HG02884 (cell line): ENCODE measurements at regions not wholly inside any gene's neighbourhood (a gene's known extent, or its start where the extent isn't known, plus 50 kb on each side); places are given as distances from the start of the nearest gene placed in this dataset.
"Not testable (repeated sequence)": the region's sequence is repeated elsewhere in the genome, so short reads cannot be mapped to it uniquely, and the experiment has no call there.

Source experiments
- ATAC-seq: cut with Tn5 transposase; IDR thresholded peaks from one replicate; pipeline ENCODE4 v1.9.1; 2021; ENCODE audit warnings: mild to moderate bottlenecking, moderate library complexity; ENCODE audit not compliant: unreplicated experiment

DNA sequence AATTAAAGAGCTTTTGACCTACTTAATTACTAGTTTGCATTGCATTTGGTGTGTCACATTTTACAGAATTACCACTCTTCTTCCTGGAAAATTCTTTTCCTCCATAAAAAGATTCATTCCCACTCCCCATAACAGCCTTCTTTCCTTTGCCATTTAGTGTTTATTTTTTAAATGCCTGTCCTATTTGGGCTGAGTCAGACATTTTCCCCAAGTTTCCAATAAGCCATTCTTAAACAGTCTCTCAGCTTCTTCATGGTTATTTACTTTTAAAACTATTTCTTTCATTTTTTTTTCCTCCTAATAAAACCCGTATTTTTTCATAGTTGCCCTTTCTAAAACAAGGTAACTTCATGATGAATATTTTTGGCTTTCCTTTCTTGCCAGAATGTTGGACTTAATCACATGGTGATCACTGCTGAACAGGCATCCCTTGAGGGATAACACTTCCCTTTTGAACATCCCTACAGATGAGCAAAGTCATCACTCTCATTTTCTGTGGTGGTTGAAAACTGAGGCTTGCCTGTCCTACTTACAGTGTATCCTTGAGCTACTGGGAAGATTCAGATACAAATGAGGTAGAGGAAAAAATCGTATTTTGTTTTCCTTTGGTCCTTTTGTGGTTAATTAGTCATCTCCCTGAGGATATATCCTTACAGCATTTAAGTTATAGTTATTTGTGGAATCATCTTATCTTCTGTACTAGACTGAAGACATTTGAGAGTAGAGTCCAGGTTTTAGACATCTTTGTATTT lies 520.5 kb upstream of the NR3C2 start:
- ATAC-seq, result no peak

DNA sequence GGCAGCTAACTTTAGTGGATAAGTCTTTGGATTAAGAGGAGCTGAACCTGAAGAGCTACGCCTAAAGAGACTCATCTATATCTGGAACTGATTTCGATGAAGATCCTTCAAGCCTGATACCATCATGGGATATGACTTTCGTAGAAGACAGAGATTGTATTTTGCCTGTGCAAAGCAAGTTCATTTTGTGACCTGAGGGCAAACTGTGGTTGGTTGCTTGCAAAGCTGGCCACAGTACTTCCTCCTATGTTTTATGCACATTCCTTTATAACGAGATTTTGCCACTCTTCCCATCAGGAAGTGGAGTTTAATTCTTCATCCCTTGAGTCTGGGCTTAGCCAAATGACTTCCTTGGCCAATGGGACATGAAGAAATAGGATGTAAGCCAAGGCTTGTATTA lies 519.3 kb upstream of the NR3C2 start:
- no peak for ATAC-seq

DNA sequence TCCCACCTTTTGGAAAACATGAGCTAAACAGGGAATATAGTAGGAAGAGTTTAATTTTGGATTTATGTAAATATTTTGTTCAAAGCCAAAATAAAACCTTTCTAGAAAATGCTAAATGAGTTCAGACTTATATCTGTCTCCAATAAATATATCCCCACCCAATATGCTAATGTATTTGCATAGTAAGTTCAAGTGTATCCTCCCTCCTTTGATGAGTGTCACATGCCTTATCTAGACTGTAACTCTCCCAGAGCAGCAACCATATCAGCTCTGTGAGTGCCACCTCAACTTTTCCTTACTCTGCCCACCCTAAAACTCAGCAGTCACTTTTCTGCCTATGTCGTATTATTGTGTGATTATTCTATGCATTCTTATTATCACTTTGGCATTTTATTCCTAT lies 516.1 kb upstream of the NR3C2 start:
- ATAC-seq, result no peak

DNA sequence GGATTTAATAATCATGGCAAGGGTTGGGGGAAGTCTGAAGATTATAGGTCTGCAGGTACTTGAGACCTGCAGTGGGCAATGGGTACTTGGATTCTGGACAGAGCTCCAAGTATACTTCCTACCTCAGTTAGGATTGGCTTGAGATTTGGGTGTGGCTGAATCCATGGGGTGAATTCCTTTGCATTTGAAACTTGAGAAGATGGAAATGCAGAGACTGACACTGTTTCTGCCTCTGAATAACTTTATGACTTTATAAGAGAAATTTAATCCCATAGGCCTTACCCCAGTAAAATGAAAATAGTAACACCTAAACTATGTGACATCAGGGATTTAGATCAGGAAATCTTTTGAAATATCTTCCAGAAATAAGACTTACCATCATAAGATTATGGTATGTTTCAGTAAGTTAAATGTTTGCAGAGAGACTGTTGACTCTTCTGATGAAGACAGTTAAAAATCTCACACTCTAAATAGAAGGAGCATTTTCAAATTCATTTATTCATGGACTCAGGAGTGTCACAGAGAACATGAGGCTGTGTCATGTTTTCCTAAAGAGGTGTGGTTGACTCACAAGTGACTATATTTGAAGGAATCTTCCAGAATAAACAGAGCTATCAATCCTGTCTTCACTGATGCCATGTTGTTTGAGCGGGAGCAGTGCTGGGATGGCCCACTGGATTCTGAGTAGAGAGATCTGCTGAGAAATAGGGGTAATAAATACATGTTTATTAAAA lies 513.5 kb upstream of the NR3C2 start:
- ATAC-seq, result no peak

DNA sequence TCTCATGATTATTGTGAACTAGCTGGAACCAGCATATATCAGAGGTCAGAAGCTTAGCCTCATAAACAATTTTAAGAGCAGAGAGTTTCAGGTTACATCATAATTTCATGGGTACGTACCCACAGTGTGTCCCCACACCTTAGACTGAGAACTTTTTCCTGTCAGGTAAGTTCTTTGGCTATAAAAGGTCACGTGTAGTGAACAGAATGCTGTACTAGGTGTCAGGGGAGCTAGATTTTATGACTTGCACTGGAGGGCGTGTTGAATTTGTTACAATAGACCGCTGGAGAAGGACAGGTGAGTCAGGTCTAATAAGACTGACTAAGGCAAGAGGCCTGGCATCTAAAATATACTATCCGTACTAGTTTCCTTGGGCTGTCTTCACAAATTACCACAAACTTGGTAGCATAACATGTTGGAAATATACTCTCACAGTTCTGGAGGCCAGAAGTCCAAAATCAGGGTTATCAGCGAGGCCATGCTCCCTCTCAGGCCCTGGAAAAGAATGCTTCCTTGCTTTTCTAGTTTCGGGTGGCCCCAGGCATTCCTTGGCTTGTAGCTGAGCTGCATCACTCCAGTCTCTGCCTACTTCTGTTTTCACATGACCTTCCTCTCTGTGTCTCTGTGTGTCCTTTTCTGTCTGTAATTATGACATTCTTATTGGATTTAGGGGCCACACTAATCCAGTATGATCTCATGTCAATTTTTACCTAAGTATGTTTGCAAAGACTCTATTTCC lies 512.0 kb upstream of the NR3C2 start:
- ATAC-seq, result no peak

DNA sequence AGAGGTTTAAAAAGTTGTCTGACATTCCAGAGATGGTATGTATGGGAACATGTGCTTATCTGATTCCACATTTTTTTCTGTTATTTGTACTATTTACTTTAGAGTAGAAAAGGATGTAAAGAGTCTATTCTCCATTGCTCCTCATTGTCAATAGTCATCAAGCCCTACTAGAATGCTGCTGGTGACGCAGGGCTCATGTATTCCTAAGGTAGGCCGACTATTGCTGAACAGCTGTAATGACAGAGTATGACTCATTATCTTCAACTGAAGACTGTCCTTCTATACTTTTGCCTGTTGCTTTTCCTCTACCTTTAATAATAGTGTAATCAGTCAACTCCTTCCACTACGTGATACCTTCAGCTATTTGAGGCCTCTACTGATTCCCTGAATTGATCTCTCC lies 509.1 kb upstream of the NR3C2 start:
- no peak for ATAC-seq

DNA sequence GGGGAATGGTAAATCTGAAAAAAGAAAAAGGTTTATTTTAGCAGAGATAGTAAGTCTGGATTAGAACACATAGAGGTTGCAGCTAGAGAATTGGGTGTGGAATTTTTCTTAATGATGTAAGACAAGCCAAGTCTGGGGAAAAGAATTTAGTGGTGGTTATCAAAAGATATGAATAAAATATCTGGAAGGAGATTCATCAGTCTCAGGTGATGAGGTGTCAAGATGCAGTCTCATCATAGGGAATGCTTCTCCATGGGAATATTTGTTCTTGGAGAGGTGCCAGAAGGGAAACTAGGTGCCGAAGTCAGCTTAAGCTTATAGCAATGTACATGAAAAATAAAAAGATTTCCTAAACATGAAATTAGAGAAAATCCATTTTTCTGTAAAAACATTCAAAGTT lies 504.1 kb upstream of the NR3C2 start:
- no peak for ATAC-seq

DNA sequence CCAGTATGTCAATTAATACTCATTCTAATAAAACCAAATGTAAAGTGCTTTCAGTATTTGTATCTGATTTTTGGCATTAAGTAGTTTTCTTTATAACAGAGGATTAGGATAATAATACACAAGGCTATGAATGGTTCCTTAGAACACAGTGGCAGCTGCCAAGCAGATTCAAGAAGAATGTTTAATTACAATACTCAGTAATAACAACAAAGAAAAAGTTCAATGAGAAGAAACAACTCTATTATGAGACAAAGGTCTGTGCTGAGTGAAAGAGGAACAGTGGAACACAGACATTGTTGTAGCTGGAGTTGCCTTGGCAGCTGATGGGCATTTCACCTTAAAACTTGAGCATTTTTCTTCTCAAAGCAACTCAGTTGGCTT lies 502.6 kb upstream of the NR3C2 start:
- no peak for ATAC-seq

DNA sequence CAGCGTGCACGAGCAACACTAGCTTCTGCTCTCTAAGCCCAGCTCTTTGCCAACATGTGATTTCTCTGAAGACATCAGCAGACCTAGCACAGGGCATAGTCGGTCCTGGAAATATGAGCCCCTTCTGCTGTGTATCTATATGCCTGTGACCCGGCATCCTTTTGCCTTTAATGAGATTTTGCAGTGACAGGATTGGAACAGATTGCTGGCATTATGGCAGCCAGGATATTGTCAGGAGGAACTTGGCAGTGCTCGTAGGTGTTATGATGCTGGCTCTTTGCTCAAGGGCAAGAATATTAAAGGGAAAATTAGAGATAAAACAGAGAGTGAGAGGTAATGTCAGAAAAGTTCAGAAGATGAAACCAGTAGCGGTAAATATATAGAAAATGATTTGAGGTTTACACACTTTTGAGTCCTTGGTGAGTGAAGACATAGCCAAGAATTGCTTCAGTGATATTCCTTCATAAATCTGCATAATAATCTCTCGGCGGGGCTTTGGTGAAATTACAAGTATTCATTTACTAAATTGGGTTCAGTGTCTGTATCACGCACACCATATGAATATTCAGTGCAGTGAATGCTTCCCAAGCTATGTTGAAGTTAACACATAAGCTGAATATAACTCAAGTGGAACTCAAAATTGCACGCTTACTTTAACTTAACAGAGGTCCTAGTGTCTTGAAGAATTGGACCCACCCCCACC lies 502.1 kb upstream of the NR3C2 start:
- no peak for ATAC-seq

DNA sequence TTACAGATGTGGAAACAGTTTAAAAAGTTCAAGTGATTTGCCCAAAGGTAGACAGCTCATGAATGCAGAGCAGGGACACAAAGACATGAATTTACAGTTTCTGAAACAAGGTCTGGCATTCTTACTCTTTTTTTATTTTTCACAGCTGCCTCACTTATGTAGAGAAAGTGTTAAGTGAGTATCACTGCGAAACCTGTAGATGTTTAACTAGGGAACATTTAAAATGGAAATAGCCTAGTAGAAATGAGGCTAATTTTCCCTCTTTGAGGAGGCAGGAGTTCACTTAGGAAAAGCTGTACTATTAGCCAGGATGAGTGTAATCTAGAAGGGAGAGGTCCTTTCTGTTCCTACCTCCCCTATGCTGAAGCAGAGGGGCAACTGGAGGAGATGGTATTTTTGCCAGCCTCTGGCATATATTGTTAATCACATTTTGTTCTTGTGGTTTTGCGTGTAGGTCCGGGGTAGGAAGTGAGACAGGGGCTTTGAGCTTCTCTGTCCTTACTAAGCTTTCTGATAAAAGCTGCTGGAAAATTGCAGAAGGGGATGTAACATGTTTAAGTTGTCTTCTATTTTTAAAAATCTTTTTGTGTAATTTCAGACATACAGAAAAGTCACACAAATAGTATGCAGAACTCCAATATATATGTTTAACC lies 492.8 kb upstream of the NR3C2 start:
- ATAC-seq, result no peak

DNA sequence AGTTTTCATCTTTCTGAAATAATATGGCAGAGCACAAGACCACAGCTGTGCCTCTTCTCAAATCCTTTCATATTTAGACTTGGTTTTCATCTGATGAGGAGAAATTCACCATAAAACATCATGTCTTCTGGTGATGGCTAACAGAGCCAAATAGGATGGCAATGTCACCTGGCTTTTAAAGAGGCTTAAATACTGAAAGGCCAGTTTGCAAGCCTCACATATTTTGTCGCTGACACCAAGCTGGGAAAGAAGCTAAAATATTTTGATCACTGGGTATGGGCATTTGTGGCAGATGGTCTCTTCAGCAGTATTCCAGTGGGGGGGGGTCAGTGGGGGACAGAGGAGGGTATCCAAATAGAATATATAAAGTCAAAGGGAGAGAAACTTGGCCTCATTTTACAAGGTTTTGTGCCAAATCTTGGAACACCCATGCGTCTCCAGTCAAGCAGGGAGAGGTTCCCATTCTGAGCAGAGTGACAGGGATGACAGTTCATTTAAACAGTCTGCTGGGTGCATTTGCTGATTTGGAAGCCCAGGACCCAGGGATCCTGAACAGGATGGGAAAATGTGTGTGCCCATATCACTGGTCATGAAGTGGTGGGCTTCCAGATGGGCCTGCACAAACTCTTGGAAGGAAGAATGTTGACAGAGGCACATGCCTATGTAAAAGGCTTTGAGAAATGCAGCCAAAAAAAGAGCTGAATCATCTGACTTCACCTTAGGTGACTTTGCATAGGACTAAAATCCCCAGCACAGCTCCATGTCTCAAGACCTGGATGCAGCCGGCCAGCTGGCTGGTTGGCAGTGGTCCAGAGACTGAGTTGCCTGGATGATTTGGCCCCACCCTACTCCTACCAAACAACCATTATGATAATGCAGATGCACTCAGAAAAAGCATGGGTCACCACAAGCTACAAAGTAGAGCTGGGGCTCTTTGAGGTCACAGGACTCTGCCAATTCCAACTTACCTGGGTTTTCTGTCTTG lies 484.4 kb upstream of the NR3C2 start:
- ATAC-seq, result no peak

DNA sequence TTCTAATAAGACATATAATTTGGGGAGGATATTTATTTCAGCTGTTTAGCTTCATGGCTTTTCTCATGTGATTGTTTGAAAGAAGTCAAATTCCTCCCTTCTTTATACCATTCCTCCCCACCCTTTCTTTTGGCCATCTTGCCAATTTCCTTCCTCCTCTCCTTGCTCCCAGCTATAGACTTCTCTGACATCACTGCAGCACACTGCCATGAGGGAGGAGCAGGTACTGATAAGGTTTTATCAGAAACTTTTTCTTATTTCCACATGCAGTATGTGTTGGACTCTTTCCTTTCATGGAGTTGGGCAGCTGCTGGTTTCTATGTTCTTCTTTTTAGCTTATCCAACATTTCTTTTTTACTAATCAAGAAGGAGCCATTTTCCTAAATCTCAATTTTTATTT lies 481.7 kb upstream of the NR3C2 start:
- ATAC-seq, result no peak

DNA sequence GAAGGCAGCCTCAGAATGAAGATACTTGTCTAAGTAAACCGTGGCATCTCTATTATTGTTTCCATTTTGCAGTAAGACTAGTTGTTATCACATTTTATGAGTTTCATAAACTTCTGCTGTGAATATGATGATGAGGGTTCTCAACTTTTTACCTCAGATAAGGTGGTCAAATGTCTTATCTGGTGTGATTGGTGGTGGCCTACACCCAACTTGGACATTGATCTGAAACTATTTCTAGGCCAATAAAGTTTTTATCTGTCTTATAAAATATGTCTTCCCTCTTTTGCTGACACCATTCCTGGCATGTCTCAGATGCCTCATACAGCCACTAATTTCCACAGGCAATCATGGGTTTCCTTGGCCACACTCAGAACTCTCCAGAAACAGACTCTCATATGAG lies 480.3 kb upstream of the NR3C2 start:
- ATAC-seq, result no peak

DNA sequence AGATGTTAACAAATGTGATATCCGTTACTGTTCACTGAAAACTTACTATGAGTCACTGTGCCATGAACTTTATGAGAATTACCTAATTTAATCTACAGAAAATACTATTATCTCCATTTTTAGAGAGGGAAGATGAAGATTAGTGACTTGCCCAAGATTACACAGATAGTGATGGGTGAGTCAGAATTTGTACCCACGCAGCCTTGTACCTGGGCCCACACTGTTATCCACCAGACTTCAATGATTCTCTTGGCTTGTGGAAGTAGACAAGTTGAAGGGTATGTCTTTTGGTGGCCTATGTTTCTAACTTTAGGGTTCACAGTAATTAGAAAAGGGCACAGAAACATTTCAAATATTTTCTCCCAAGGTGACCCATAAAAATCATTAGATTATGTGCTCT lies 472.5 kb upstream of the NR3C2 start:
- ATAC-seq, result no peak

DNA sequence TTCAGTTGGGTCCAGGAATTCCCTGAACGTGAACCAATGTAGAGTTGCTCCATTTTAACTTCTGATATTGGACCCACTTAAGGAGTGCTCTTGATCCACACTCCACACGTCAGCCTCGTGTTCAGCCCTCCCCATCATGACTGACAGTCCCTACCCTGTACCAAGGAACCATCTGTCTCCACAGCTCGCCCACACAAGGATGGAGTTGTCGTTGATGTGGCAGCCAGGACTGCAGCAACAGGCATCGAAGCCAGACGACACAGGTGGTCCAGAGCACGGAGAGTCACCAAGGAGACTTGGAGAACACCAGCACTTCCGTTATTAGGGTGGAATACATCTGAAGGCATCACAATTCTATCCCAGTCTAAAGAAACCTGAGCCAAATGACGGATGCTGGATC lies 472.1 kb upstream of the NR3C2 start:
- ATAC-seq, result no peak

DNA sequence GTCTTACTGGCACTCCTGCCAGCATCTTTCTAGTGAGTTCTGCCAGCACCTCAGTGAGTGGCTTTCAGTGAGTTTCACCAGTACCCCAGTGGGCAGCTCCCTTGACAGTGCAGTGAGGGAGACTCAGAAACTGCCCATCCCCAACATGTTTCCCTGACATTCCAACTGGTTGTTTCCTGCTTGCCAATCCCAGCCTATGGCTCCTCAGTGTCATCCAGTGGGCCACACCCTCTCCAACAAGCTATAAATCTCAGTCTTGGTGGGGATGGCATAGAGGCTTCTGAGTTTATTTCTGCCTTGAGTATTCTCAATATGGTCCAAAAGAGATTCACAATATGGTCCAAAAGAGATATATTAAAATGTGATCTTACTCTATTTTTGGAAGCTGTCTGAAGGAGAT lies 461.2 kb upstream of the NR3C2 start:
- no peak for ATAC-seq

DNA sequence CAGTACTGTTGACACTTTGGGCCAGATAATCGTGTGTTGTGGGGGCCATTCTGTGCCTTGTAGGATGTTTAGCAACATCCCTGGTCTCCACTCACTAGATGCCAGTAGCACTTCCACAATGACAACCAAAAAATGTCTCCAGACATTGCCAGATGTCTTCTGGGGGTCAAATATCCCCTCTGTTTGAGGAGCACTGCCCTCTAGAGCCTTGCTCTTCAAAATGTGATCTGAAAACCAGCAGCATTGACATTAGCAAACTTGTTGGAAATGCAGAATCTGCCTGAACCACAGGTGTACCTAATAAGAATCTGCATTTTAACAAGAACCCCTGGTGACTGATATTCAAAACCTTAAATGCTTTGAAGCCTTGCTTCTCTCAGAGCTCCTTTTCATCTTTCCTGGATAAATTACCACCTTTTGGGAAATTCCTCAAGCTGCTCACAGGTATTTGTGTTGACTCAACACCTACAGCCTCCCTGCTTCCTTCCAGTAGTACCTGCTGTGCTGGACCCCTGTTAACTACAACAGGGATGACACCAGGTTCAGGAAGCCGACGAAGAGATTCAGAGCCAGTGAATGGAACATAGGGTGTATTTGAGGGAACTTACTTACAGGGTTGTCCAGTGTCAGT lies 459.0 kb upstream of the NR3C2 start:
- no peak for ATAC-seq

DNA sequence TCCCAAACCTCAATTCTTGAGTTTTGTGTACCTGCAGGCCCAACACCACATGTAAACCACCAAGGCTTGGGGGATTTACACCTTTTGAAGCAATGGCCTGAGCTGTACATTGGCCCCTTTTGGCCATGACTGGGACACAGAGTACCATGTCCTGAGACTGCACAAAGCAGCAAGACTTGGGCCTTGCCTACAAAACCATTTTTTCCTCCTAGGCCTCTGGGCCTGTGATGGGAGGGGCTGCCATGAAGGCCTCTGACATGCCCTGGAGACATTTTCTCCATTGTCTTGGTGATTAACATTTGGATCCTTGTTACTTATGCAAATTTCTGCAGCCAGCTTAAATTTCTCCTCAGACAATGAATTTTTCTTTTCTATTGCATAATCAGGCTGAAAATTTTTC lies 455.9 kb upstream of the NR3C2 start:
- ATAC-seq, result not testable (repeated sequence)

DNA sequence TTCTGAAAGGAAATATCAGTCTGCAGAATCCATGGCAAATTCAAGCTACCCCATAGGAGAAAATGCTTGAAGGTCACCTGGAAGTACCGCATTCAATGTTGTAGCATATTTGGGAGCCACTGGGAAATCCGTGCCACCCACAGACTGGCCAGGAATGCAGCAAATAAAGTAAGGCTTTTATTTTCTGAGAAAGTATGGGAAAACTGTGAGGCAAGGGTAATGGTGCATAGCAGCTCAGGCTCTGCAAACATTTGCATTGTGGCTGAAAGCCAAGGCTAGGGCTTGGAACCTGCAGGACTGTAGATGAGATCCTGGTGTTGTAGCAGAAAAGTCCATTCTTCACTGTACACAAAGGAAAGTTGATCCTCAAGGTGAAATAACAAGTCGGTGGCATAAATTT lies 450.9 kb upstream of the NR3C2 start:
- no peak for ATAC-seq
